Ishikawa (cell line): ENCODE measurements at regions not wholly inside any gene's neighbourhood (a gene's known extent, or its start where the extent isn't known, plus 50 kb on each side); places are given as distances from the start of the nearest gene placed in this dataset.

ENCODE experiments used
- CREB1 ChIP-seq: IDR thresholded peaks from 2 replicates; pipeline ENCODE4 v1.6.1; 2012; ENCODE audit warnings: low read depth
- EP300 ChIP-seq: IDR thresholded peaks from 2 replicates; pipeline ENCODE4 v1.6.1; 2012; ENCODE audit warnings: borderline replicate concordance
- TAF1 ChIP-seq: IDR thresholded peaks from 2 replicates; pipeline ENCODE4 v1.6.1; 2012; ENCODE audit warnings: low read depth, mild to moderate bottlenecking
- ZBTB7A ChIP-seq: IDR thresholded peaks from 2 replicates; pipeline ENCODE4 v1.6.1; 2012; ENCODE audit warnings: low read depth
- TF ChIP-seq, protein P1 (sequence below): IDR thresholded peaks from 2 replicates; pipeline ENCODE4 v1.6.1; 2012

DNA sequence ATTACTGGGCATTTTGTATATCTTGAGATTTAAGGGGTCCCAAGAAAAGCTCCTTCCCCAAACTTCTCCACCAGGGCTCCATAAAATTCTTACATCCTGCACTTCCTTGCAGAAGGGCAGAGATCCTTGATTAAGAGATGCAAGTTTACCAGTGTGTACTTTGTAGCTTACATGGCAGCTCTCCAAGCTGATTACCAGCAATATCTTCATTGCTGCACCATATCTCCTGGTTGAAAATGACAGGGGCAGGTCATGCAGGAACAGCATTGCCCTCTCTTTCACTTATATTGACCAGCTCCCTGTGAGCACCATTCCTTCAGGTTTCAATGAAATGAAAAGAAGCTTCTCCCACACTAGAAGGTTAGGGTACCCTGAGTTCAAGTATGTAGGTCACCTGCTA, 184.6 kb upstream of the PHYHIPL start:
- TF ChIP-seq EP300 (no peak), ZBTB7A (no peak), CREB1 (no peak), TAF1 (no peak)
- TF ChIP-seq, protein P1, sequence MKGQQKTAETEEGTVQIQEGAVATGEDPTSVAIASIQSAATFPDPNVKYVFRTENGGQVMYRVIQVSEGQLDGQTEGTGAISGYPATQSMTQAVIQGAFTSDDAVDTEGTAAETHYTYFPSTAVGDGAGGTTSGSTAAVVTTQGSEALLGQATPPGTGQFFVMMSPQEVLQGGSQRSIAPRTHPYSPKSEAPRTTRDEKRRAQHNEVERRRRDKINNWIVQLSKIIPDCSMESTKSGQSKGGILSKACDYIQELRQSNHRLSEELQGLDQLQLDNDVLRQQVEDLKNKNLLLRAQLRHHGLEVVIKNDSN, result no peak
